NCI-H187 (cell line): ENCODE measurements at regions not wholly inside any gene's neighbourhood (a gene's known extent, or its start where the extent isn't known, plus 50 kb on each side); places are given as distances from the start of the nearest gene placed in this dataset.
"Not testable (repeated sequence)": the region's sequence is repeated elsewhere in the genome, so short reads cannot be mapped to it uniquely, and the experiment has no call there.

Experiments used
- DNase-seq, 2 experiments: peaks; one replicate each; lab custom pipeline; 2025; lab: John Stamatoyannopoulos, UW

DNA sequence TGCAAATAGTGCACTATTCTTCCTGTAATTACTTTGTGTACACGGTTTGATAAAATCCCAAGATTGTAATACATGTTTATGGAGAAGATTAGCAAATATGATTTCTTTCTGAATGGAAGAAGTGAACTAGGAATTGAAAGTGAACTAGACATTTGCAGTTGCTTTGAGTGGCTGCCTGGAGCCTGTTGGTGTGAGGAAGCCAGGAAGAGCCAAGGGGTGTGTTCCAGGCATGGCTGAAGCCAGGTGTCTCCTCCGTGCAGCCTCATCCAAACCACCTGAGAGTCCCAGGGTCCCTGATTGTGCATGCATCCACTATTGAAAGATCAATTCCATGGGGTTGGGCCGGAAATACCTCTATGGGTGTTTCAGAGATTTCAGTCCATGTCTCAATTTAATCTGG lies 253.1 kb upstream of the SHH start:
- no peak for DNase-seq

DNA sequence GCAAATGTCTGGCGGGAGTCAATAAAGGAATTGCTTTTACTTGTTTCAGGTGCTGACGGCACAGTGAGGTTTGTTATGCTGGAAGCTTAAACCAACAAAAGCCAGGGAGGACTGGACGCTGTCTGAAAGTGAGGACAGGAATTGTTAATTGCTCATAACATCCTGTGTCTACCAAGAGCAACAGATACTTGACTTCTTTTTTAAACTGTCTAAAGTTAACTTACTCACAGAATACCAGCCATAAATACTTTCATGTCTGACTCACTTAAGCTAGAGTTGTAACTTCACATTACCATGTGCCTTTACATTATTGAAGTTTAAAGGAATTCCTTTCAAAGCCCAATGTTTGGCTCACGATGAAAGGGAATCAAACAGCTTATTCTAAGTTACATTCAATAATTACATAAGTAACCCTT lies 252.7 kb upstream of the SHH start:
- no peak for DNase-seq

DNA sequence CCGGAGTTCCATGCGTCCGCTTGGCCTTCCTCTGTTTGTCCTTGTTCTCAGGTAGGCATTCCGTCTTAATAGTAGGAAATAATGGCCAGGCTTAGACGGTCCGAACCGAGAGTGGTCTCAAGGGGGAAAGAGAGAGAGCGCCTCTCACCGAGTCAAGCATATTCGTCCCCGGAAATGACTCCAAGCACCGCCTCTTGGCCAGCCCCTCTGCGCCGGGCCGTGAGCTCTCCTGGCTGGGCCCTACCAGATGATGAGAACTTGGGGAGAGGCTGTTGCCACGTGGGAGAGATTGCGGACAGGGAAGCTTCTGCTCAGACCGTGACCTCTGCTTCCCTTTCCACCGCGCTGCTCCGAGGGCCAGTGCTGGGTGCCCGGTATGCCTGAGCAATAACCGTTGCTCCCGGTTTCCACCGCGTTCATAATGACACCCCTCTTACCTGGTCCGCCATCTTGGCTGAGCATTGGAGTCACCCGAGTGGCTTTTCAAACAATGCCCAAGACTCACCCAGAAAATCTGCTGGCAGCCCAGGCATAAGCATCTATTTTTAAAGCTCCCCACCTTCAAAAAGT lies 251.1 kb upstream of the SHH start:
- DNase-seq, result no peak

DNA sequence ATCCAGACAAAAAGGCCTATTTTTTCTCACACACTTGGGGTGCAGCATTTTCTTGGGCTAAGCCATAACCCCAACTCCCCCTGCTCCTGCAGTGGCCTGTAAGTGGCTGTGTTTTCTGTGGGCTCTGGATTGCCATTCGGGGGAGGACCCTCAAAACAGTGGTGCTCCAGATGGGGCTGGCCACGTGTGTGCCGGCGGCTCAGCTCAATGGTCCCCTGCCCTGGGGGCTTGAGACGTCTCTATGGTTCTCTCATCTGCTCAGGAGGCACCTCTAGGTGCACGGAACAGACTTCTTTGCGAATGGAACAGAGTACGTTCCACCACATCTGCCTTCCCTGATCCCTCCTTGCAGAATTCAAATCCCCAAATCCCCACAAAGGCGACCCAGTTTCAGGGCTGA lies 250.0 kb upstream of the SHH start:
- DNase-seq, result no peak

DNA sequence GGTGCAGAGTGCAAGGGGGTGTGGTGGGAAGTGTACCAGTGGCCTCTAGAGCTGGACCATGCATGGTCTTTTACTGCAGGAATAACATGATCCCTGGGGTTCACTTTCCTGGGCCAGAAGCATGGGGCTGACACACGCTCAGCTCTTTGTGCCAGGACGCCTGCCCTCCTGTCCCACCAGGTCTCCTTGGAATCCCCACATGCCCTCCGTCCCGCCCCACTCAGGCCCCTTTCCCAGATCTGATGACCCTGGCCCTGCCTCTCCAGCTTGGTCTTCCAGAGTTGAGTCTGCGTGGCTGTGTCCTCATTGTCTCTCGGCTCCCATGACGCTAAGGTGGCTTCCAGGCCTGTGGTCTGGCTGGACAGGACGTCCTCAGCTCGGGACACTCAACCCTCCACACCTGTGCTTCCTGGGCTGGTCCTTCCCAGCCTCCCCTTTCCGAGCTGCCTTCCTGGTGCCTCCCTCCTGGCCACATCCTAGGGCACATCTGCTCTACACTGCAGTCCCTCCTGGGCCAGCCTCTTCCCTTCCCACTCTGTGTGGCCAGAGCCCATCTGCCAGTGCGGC lies 249.5 kb upstream of the SHH start:
- no peak for DNase-seq

DNA sequence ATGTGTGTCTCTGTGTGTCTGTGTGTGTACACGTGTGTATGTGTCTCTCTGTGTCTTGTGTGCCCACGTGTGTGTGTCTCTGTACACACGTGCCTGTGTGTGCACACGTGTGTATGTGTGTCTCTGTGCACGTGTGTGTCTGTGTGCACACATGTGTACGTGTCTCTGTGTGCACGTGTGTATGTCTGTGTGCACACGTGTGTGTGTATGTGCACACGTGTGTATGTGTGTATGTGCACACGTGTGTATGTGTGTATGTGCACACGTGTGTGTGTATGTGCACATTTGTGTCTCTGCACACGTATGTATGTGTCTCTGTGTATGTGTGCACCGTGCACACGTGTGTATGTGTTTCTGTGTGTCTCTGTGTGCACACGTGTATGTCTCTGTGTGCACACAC lies 248.7 kb upstream of the SHH start:
- no peak for DNase-seq

DNA sequence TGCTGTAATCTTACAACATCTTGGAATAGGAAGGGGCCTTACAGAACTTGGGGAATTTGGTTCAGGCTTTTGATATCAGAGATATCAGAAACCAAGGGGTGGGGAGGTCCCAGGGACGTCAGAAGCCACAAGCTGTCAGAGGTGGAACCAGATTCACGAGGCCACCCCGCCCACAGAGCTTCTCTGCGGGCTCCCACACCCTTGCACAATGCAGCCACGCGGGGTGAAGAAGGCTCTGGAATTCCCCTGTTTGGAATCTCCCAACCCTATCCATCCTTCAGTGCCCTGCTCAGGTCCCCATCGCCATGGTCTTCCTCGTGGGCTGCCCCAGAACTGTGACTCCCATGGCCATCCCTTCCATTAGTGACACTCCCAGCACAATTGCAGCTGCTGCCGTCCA lies 247.1 kb upstream of the SHH start:
- no peak for DNase-seq

DNA sequence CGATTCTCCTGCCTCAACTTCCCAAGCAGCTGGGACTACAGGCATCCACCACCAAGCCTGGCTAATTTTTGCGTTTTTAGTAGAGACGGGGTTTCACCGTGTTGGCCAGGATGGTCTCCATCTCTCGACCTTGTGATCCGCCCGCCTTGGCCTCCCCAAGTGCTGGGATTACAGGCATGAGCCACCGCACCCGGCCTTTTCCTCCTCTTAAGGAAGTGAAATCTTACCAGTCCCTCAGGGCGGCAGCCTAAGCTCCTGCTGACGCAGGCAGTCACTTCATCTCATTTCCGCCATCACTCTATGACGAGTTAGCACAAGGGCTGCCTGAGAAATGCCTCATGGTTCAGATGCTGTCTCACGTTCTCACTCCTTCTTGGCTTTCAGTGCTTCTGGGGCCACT lies 246.0 kb upstream of the SHH start:
- DNase-seq, result no peak

DNA sequence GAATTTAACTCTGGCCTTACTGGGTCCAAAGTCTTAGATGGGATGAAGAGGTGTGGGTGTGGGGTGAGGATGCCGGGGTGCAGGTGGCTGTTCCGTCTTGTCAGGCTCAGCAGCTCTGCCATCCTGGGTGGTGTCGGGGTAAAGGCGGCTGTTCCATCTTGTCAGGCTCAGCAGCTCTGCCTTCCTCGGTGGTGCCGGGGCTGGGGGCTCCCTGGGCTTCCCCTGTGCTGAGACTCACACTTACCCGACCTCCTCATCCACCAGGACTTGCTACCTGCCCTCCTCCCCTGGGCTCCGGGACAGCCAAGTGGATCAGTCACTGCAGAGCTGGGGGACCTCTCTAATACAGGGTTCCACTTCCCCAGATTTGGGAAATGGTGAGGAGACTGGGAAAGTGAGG lies 244.3 kb upstream of the SHH start:
- no peak for DNase-seq

DNA sequence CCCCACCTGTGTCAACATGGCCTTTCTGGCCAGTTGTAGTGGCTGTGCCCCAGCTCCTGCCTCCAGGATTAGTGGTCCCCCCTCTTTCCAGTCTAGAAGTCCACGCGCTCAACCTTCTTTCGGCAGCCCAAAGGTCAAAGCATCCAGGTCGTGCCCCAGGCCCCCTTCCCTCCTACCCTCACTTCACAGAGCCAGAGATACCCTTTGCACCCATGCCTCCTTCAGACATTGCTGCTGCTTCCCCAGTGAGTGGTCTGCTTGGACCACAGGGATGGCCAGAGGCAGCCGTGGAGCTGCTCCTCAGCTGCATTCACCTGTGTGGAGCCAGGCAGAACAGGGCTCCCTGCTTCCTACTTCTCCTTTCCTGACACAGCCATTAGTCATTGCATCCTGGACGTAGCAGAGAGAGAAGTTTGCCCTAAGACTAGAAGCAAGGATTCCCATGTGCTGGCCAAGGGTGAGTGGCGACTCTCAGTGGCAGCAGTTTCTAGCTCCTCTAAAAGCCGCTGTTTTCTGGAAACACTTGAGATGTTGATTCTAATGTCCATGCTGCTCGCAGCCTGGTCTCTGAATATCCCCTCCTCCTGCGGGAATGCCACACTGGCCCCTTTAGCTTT lies 243.1 kb upstream of the SHH start:
- DNase-seq, result no peak

DNA sequence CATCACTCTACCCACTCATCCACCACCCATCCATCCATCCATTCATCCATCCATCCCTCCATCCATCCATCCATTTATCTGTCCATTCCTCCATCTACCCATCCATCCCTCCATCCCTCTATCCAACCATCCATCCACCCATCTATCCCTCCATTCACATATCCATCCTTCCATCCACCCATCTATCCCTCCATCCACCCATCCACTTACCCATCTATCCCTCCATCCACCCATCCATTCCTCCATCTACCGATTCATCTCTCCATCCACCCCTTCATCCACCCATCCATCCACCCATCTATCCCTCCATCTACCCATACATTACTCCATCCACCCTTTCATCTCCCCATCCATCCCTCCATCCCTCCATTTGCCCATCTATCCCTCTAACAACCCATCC lies 239.6 kb upstream of the SHH start:
- DNase-seq, result no peak

DNA sequence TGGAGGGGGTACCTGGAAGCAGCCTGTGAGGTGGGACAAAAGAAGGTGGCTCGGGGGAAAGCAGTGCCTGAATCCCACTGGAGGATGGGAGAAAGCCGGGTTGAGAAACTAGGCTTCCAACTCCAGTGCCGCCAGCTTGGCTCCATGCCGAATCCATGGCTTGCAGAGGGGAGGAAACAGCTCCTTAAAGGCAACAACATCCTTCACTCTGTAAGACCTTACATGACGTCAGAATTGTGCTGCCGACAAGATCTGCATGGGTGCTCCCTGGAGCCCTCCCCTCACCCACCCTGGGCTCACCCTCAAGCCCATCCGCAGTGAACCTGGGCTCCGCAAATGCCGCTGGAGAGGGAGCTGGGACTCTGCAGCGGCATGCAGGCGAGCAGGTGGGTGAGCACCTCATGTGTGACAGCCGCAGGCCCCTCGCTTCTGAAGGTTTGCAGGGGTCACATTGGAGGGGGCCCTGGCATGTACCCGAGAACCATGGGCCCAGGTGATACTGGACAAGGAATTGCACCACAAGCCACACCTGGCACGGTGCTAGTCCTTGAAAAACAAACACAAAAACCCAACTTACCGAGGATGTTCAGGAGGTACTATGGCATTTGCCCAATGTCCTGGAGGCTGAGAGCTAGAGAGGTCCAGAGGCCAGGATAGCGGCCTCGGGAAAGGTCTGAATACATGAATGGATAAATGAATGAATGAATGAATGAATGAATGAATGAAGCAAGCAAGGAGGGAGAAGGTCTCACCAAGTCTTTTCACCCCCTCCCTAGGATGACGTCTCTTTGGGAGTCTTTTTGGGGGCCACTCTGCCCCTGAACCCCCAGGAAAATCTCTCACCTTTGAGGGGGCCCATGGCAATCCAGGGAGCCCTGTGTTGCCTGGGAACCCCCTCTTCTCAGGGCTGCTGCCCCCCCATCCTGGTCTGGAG lies 238.6 kb upstream of the SHH start:
- no peak for DNase-seq

DNA sequence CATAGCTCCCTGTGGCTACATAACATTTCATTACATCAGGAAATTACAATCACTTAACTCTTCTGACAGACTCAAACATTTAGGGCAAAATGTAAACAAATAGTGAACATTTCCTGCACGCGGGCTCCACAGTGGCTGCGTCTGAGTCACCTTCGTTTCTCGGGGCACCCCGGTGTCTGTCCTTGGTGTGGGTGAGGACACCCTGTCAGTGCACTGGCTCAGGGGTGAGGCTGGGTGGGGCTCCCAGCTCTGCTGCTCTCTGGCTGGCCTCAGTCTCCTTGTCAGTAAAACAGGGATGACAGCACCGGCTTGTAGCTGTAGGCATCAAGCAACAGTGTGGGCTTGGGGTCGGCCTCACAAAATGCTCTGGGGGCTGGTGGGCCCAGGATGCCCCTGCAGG lies 237.1 kb upstream of the SHH start:
- no peak for DNase-seq

DNA sequence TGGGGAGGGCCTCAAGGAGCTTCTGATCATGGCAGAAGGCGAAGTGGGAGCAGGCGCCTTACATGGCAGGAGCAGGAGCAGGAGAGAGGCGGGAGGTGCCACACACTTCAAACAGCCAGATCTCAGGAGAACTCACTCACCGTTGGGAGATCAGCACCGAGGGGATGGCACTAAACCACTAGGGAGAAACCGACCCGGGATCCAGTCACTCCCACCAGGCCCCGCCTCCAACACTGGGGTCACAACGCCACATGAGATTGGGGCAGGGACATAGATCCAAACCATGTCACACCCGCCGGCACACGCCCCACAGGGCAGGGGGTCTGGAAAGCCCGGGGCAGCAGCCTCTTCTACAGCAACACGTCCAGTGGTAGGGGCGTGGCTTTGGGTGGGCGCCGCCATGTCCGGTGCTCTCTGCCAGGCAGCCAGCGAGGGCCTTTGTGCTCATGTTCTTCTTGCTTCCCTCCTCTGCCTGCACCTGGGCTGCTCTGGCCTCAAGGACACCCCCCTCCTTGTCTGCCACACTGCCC lies 233.8 kb upstream of the SHH start:
- no peak for DNase-seq

DNA sequence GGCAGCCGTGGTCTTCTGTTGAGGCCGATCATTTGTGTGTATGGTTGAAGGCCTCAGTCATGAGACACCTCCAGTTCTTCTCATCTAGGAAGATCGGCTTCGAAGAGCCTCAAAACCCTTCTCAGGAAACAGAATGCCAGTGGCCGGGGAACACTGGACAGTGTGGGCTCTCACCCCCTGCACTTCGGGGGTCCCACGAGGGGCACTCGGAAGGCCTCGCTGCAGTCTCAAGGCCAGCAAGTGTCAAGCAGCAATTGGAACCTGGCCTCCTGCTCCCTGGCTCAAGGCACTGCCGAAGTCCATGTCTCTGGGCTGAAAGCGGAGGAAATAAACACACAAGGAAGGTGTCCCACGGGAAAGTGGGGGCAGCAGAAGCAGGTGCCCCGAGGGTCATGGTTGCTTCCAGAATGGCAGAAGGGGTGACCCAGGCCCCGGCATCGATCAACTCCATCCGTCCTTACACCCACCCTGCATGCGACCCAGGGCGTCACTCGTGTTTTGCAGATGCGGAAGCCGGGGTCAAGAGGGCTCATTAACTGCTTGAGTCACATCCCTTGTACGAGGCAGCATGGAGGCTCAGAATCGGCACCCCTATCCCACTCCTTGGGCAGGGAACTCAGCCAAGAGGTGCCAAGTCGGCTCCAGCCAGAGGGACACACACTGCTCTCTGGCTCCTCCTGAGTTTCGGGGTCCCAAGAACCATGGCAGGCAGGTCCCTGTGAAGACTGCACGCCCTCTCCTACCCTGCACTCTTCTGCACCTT lies 231.3 kb upstream of the SHH start:
- DNase-seq, result no peak

DNA sequence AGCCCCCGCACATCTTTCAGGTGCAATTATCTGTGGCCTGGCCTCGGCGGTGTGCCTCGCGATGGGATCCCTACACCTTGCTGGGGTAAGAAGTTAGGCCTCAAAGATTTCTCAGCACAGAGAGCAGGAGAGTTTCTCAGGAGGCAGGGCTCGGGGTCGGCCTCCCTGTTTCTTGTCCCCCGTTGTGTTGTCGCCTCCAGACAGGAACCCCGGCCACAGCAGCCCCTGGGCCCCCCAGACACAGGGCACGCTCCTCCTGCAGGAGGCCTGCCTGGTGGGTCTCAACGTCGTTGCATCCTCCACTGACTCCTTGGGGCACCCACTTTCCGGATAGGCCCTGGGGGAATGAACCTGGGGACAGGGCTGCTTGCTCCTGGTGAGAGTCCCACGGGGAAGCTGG lies 229.1 kb upstream of the SHH start:
- DNase-seq, result no peak

DNA sequence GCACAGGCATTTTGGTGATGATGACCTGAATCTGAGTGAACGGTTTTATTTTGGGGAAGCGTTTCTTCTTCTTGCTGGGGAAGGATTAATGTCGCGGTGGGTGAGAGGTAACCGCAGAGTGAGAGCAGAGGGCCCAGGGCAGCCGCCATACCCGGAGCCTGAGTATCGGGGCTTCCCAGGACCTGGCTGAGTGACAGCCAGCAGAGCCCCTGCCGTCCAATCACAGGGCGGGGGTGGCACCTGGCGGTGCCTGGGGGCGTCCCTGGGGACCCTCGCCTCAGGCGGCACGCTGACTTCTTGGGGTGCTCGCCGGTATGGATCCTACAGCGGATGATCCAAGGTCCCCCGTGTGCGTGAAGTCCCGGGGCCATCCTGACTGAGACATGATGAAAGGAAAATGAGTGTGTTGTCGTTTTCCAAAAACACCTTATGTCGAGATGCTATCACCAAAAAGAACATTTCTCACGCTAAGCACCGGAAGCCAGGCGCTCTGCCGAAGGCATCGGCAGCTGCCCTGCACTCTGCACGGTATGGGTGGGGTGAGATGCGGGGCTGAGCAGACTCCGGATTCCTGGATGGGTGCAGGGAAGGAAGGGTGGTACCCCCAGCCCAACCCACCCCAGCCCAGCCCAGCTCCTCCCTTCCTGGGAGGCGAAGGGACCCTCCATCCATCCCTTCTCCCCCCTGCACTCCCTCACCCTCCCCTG lies 227.9 kb upstream of the SHH start:
- no peak for DNase-seq

DNA sequence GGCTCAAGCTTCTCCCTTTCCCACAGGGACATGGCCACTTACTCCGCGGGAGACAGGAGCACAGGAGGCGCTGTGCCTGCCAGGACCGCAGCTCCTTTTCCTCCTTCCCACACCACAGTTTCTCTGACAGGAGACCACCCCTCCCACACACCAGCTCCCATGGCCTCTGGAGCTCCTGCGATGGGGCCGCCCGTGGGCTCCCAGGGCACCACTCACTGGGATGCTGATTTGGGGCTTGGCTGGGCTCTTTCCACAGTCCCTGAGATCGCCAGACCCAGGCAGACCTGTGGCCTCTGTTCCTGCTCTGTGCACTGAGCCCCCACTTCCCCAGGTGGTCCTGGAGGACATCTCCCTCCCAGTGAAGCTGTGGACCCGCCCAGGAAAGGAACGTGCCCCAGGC lies 226.9 kb upstream of the SHH start:
- DNase-seq, result no peak

DNA sequence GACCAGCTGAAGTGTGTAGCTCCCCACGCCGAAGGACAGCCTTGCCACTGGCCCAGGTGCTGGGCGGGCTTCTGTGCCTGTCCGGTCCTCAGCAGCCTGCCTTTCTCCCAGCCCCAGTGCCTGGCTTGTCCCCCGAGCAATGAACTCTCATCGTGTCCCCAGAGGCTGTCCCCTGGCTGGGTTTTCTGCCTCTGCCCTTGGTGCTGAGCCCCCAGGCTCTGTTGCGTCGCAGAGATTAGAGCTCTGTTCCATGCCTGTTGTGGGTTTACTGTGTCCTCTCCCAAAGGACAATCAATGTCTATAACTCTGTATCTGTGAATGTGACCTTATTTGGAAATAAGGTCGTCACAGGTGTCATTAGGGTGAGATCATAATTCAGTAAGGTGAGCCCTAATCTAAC lies 226.1 kb upstream of the SHH start:
- no peak for DNase-seq

DNA sequence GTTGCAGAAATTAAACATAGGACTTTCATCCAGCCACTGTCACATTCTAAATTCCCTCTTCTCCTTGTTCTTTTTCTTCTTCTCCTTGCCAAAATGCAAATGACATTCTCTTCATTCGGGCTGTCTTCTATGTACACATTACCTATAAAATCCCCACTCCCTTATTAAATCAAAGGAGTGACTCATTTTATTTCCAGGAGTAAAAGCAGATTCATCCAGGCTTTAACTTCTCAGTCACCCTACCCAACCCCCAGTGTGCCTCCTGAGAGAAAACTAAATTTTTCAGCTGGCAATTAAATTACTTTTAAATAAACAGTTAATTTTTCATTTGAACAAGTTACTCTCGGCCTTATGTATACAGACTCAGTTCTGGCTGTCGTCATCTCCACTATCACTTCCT lies 223.9 kb upstream of the SHH start:
- no peak for DNase-seq

DNA sequence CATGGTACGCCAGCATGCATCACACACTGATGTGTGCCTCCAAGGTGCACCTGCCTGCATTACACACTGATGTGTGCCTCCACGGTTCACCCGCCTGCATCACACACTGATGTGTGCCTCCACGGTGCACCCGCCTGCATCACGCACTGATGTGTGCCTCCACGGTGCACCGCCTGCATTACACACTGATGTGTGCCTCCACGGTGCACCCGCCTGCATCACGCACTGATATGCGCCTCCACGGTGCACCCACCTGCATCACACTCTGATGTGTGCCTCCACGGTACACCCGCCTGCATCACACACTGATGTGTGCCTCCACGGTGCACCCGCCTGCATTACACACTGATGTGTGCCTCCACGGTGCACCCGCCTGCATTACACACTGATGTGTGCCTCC lies 223.1 kb upstream of the SHH start:
- not testable (repeated sequence) for DNase-seq
